ENCODE measurements at regions not wholly inside any gene's neighbourhood (a gene's known extent, or its start where the extent isn't known, plus 50 kb on each side); places are given as distances from the start of the nearest gene placed in this dataset.

GRCh38 chr2:147366279-147366678 lies 478.6 kb upstream of the ACVR2A start:
- TF ChIP-seq, protein P1, sequence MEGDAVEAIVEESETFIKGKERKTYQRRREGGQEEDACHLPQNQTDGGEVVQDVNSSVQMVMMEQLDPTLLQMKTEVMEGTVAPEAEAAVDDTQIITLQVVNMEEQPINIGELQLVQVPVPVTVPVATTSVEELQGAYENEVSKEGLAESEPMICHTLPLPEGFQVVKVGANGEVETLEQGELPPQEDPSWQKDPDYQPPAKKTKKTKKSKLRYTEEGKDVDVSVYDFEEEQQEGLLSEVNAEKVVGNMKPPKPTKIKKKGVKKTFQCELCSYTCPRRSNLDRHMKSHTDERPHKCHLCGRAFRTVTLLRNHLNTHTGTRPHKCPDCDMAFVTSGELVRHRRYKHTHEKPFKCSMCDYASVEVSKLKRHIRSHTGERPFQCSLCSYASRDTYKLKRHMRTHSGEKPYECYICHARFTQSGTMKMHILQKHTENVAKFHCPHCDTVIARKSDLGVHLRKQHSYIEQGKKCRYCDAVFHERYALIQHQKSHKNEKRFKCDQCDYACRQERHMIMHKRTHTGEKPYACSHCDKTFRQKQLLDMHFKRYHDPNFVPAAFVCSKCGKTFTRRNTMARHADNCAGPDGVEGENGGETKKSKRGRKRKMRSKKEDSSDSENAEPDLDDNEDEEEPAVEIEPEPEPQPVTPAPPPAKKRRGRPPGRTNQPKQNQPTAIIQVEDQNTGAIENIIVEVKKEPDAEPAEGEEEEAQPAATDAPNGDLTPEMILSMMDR (IDR thresholded peaks at IDR 0.05): no peak
- peaks cover 1% of the 10 kb centered on the region for H3K27me3 Mint-ChIP-seq (ENCODE audit: low read depth)
- no peaks in the 10 kb centered on the region for H3K4me1 Mint-ChIP-seq (ENCODE audit: low read depth)

DNA sequence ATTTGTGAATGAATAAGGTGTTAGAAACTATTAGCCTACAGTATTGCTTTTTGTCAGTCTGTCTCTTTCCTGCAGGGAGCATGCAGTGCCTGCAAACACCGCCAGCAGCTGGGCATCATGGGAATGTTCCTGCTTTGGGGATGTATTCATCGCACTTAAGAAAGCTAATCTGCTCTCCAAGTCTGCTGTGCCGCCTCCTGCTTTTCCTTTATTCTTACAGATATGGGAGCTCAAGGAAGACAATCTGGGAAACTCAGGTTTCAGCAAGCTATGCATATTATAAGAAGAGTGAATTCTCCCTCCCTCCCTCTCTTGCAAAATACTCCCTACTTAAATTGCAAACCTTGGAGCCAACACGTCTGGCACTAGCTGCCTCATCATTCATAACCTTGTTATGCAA lies 479.2 kb upstream of the ACVR2A start:
- Mint-ChIP-seq H3K4me3 (ENCODE audit: unreplicated experiment) (no peak overlapping the region), H3K9me3 (ENCODE audit: low read depth) (peaks cover 3% of the 10 kb centered on the region), H3K27ac (ENCODE audit: unreplicated experiment) (no peak overlapping the region), H3K4me1 (ENCODE audit: low read depth) (no peaks in the 10 kb centered on the region), H3K36me3 (ENCODE audit: low read depth) (peaks cover 2% of the 10 kb centered on the region), H3K27me3 (ENCODE audit: low read depth) (no peaks in the 10 kb centered on the region)
- DNase-seq (ENCODE audit: low spot score): no peak
- TF ChIP-seq, protein P1 (IDR thresholded peaks at IDR 0.05): no peak

More at GRCh38 chr2:147366279-147366678, 478.6 kb upstream of the ACVR2A start:
- H3K9me3 Mint-ChIP-seq (ENCODE audit: low read depth): peaks cover 3% of the 10 kb centered on the region
- no peak overlapping the region for H3K4me3 Mint-ChIP-seq (ENCODE audit: unreplicated experiment)
- no peak for DNase-seq (ENCODE audit: low spot score)
- no peak overlapping the region for H3K27ac Mint-ChIP-seq (ENCODE audit: unreplicated experiment)
- H3K36me3 Mint-ChIP-seq (ENCODE audit: low read depth): peaks cover 2% of the 10 kb centered on the region

- Mint-ChIP-seq H3K27ac (ENCODE audit: unreplicated experiment) (no peak overlapping the region), H3K36me3 (ENCODE audit: low read depth) (no peaks in the 10 kb centered on the region), H3K4me3 (ENCODE audit: unreplicated experiment) (no peak overlapping the region), H3K9me3 (ENCODE audit: low read depth) (no peaks in the 10 kb centered on the region), H3K27me3 (ENCODE audit: low read depth) (no peaks in the 10 kb centered on the region), H3K4me1 (ENCODE audit: low read depth) (peaks cover 2% of the 10 kb centered on the region)
- DNase-seq (ENCODE audit: low spot score): no peak
- TF ChIP-seq, protein P1 (IDR thresholded peaks at IDR 0.05): no peak
These were observed 480.2 kb upstream of the ACVR2A start for GRCh38 chr2:147364597-147364996.

DNA sequence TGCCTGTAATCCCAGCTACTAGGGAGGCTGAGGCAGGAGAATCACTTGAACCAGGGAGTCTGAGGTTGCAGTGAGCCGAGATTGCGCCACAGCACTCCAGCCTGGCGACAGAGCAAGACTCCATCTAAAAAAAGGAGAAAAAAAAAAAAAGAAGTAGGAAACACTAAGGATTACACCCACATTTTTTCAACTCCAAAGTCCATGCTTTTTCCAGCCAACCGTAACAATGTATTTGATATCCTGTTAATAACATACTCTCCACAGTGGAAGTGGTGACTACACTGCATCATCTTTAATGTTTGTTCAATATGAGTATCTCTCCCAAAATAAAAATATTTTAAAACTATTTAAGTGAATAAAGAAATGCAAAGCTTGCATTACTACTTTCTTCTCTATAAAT lies 481.6 kb upstream of the ACVR2A start:
- Mint-ChIP-seq H3K27ac (ENCODE audit: unreplicated experiment) (no peak overlapping the region), H3K4me3 (ENCODE audit: unreplicated experiment) (no peak overlapping the region), H3K9me3 (ENCODE audit: low read depth) (no peaks in the 10 kb centered on the region), H3K36me3 (ENCODE audit: low read depth) (peaks cover 2% of the 10 kb centered on the region), H3K27me3 (ENCODE audit: low read depth) (peaks cover 2% of the 10 kb centered on the region), H3K4me1 (ENCODE audit: low read depth) (peaks cover 2% of the 10 kb centered on the region)
- no peak for DNase-seq (ENCODE audit: low spot score)
- TF ChIP-seq, protein P1 (IDR thresholded peaks at IDR 0.05): no peak

DNA sequence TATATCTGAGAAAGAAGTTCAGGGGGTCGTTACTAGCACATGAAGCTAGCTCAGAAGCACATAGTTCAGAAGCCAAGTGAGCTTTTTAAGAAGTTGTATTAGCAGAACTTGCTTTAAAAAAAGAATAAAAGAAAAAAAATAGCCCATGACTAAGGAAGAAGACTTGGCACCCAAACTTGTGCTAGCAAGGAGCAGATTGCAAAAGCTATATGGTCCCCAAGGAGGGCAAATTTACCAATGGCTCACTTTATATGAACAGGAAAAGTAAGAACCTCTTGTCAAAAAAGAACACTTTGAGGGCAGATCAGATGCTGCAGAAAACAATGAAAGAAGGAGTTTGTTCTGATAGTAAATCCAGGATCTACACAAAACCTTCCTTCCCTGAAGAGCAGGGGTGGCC lies 486.5 kb upstream of the ACVR2A start:
- TF ChIP-seq, protein P1 (IDR thresholded peaks at IDR 0.05): no peak
- H3K27ac Mint-ChIP-seq (ENCODE audit: unreplicated experiment): no peak overlapping the region
- H3K36me3 Mint-ChIP-seq (ENCODE audit: low read depth): peaks cover 2% of the 10 kb centered on the region
- no peak for DNase-seq (ENCODE audit: low spot score)
- H3K27me3 Mint-ChIP-seq (ENCODE audit: low read depth): peaks cover 8% of the 10 kb centered on the region
- H3K4me1 Mint-ChIP-seq (ENCODE audit: low read depth): peaks cover 2% of the 10 kb centered on the region
- H3K4me3 Mint-ChIP-seq (ENCODE audit: unreplicated experiment): no peak overlapping the region
- no peaks in the 10 kb centered on the region for H3K9me3 Mint-ChIP-seq (ENCODE audit: low read depth)
